ENCODE measurements at regions not wholly inside any gene's neighbourhood (a gene's known extent, or its start where the extent isn't known, plus 50 kb on each side); places are given as distances from the start of the nearest gene placed in this dataset.
"Not testable (repeated sequence)": the region's sequence is repeated elsewhere in the genome, so short reads cannot be mapped to it uniquely, and the experiment has no call there.

GRCh38 chr4:24209131-24209530, 319.3 kb upstream of the PPARGC1A start:
- no peak for DNase-seq (ENCODE audit: low spot score)

DNA sequence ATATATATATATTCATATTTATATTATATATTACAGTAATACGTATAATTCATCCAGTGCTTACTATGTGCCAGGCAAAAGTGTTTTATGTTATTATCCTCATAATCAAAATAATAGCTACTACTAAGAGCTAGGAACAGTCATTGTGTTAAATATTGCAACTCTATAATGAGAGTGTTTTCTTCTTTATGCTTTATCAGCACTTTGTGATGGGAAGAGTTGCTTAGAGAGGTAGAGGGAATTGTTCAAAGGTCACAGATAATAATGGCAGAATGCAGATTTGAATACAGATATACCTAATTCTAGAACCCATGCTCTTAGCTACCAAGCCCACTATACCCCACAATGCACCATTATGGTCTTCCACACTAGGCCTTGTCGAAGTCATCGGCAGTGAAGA, 318.8 kb upstream of the PPARGC1A start:
- DNase-seq (ENCODE audit: low spot score): no peak

- DNase-seq (ENCODE audit: low spot score): not testable (repeated sequence)
Observed at GRCh38 chr4:24204708-24205107, 314.9 kb upstream of the PPARGC1A start.

DNA sequence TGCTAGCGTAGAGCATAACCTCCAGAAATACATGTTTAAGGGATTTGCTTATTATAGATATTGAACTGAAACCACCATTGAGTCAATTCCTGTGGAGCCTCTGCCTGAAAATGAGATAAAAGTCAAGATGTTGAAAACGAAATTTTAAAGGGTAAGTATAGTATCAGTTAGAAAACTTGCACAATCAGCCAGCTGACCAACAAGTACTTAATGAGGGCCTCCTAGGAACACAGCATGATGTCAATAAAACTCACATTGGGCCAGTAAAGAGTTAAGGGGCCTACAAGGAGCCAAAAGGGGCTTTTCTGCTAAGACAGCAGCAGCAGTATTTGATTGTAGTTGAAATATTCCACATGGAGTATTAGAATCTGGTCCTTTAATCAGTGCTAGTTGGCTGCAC, 314.1 kb upstream of the PPARGC1A start:
- DNase-seq (ENCODE audit: low spot score): no peak

- no peak for DNase-seq (ENCODE audit: low spot score)
Observed at GRCh38 chr4:24202579-24202978, 312.7 kb upstream of the PPARGC1A start.

GRCh38 chr4:24197955-24198354, 308.1 kb upstream of the PPARGC1A start:
- no peak for DNase-seq (ENCODE audit: low spot score)

DNA sequence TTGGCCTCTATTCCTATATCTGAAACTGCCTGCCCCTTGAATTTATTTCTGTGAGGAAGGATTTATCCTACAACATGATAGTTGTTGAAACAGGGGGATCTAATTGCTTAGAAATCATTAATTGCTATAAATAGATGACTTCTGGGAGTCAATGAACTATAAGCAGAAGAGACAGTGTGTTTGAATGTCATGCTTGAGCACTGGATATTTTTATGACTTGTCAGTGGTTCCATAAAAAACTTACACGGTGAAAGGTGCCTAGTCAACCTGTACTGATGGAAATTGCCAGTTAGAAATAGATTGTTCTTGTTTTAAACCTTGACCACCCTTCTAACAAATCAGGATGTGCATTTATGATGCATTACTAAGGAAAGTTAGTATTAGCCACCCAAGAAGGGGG, 306.9 kb upstream of the PPARGC1A start:
- no peak for DNase-seq (ENCODE audit: low spot score)

DNA sequence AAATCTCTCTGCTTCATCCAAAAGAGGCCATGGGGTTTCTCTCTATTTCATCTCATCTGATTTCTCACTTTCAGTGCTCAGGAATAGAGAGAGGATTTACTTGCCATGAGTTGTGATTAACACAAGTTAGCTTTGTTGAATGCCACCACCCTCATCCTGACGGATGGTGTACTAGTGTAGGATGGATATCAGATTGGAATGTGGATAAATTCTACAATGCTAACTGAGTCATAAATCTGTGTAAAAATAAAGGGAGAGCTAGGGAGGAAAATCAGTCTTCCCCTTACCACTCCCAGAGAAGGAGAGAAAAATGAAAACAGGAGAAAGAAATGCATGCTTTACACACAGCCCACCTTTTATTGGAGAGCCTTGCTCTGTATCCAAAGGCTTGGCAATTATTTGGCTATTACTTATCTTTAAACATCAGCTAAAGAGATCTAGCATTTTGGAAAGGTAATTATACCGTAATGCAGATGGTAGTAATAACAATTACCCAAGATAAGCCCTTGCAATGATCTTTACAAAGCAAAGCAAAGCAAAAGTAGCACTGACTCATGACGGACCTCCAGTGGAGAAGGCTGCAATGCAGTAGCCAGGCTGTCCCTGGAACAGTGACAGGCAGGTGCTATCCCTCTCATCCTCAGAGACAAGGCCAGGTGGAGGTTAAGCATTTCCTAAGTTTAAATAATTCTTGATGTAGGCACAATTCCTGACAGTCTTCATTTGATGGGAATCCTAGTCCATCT, 306.3 kb upstream of the PPARGC1A start:
- no peak for DNase-seq (ENCODE audit: low spot score)

- DNase-seq (ENCODE audit: low spot score): no peak
Observed at GRCh38 chr4:24192018-24192641, 302.3 kb upstream of the PPARGC1A start.

- DNase-seq (ENCODE audit: low spot score): no peak
Observed at GRCh38 chr4:24190761-24191695, 301.2 kb upstream of the PPARGC1A start.

DNA sequence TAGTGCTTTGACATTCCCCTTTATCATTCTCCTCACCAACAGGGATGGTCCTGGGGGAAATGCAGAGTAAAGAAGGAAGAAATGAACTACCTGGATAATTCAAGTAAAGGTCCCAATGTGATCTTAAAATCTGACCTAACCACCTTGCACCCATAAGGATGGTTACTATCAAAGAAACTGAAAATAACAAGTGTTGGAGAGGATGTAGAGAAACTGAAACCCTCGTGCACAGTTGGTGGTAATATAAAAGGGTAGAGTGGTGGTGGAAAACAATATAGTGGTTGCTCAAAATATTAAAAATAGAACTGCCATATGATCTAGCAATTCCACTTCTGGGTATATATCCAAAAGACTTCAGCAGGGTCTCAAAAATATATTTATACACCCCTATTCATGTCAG, 298.6 kb upstream of the PPARGC1A start:
- DNase-seq (ENCODE audit: low spot score): no peak

DNA sequence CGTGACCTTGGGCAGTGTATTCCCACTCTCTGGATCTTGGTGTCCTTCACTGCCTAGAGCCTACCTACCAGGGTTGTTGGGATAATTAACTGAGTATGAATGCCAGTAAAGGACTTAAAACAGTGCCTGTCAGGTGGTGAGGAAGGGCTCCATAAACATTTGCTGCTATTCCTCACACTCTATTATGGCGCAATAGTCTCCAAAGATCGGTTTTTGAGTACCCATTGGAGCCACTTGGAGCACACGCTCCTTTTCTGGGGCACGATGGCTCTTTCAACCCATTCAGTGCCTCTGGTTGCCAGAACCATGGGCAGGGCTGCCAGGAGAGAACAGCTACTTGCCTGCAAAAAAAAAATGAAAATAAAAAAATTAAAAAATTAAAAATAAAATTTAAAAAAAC, 296.6 kb upstream of the PPARGC1A start:
- no peak for DNase-seq (ENCODE audit: low spot score)

DNA sequence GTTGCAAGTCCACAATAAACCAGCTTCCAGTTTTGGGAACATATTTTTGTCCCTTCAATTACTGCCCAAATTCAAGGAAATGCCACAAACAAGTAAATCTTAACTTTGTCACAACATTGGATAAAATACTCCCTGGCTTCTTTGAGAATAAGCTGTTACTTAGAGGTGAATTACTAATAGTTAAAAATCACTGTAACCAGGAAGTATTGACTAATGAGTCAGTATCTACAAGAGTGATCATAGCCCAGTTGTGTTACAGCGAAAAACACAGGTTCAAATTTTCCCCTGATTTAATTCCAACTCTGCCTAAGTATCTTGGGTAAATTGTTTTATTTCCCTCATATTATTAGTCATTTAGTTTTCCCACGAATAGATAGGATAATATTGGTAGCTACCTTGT, 291.2 kb upstream of the PPARGC1A start:
- DNase-seq (ENCODE audit: low spot score): no peak

GRCh38 chr4:24180586-24180985, 290.7 kb upstream of the PPARGC1A start:
- DNase-seq (ENCODE audit: low spot score): no peak

DNA sequence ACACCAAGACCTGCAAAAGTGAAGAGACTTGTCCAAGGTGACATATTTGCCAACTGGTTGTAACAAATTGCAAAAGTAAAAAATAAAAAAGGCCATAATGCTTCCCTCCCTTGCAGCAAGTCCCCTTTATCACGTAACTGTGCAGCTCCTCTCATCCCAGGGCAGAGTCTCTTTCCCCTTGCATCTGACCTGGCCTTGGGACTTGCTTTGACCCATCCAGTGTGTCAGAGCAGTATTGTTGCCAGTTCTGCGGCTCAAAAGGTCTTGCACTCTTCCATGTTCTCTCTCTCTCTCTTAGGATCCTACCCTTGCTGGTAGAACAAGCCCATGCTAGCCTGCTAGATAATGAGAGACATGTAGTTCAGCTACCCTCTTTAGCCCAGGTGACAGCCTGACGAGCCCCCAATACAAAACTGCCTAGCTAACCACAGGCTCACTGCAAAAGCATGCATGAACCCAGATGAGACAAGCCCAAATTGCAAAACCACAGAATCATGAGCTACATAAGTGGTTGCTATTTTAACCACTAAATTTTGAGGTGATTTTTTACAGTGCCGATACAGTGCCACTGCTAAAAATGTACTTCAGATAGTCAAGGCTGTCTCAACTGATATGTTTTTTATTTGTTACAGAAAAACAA, 289.5 kb upstream of the PPARGC1A start:
- no peak for DNase-seq (ENCODE audit: low spot score)

DNA sequence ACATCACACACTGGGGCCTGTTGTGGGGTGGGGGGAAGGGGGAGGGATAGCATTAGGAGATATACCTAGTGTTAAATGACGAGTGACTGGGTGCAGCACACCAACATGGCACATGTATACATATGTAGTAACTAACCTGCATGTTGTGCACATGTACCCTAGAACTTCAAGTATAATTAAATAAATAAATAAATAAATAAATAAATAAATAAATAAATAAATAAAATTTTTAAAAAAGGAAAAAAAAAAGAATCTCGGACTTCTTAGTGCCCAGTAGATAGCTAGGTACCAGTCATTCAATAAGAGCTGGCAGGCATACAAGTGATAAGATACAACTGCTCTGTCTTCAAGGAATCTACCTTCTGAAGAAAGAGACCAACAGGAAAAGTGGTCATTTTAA, 287.6 kb upstream of the PPARGC1A start:
- not testable (repeated sequence) for DNase-seq (ENCODE audit: low spot score)

DNA sequence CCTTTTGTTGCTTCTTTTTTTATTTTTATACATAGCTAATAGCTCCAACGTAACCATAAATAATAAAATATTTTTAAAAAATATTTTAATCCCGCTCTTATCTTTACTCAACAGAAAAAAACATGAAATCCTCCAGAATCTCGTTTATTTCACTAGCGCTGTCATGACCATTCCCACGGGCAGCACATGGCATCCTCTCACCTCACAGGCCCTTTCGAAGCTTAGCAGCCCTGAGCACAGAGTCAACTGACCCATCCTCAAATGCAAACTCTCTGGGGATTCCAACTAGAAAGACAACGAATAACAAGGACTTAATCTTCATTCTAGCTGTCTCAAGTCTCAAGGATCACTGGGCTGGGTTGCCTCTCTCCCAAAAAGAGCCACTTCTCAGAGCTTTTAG, 285.9 kb upstream of the PPARGC1A start:
- no peak for DNase-seq (ENCODE audit: low spot score)

GRCh38 chr4:24174602-24175001, 284.8 kb upstream of the PPARGC1A start:
- DNase-seq (ENCODE audit: low spot score): no peak

- DNase-seq (ENCODE audit: low spot score): no peak
Observed at GRCh38 chr4:24172406-24172805, 282.6 kb upstream of the PPARGC1A start.

DNA sequence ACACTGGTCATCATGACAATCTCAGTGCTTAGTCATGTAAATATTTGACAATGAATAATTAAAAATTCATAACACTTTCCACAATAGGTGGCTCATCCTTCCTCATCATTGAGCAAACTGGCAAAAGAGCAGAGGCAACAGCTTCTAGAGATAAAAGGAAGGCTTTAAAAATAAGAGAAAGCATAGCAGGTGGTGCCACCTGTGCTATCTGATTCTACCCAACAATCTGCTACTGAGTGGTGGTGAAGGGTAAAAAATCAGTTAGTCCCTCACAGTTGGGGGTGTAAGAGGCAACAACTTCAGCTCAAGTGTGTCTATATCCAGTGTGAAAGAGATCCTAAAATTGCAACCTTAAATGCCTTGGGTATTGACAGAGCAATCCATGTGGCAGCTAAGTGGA, 280.1 kb upstream of the PPARGC1A start:
- DNase-seq (ENCODE audit: low spot score): no peak

- DNase-seq (ENCODE audit: low spot score): no peak
Observed at GRCh38 chr4:24168658-24169057, 278.8 kb upstream of the PPARGC1A start.

DNA sequence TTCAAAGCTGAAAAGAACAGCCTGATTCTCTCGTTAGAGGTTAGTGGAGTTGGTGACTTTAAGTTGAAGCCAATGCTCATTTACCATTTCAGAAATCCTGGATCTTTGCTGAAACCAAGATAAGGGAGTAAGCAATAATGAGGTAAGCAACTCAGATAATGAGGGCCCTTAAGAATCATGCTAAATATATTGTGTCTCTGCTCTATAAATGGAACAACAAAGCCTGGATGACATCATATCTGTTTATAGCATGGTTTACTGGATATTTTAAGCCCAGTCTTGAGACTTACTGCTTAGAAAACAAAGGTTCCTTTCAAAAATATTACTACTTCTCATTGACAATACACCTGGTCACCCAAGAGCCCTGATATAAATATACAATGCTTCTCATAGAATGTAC, 276.7 kb upstream of the PPARGC1A start:
- no peak for DNase-seq (ENCODE audit: low spot score)
